Prostate gland (tissue), 2 donors: ENCODE measurements at regions not wholly inside any gene's neighbourhood (a gene's known extent, or its start where the extent isn't known, plus 50 kb on each side); places are given as distances from the start of the nearest gene placed in this dataset.
"Not testable (repeated sequence)": the region's sequence is repeated elsewhere in the genome, so short reads cannot be mapped to it uniquely, and the experiment has no call there.

ENCODE experiments used
- DNase-seq: peaks from one replicate; pipeline ENCODE4 v3.0.0-alpha.2; 2019; ENCODE audit warnings: low spot score
- H3K27ac ChIP-seq, 2 donors: fragments of 200-600 bp; sonication (generic); 2 replicates each; pipeline ENCODE4 v1.5.1; 2017 to 2019
- H3K27me3 ChIP-seq: fragments of 200-600 bp; sonication (generic); replicated peaks from 2 replicates; pipeline ENCODE4 v1.5.1; 2019; ENCODE audit not compliant: insufficient read depth
- H3K36me3 ChIP-seq, 2 donors: fragments of 200-600 bp; sonication (generic); 1 replicate in 1 of 2; 2 replicates in 1 of 2; pipeline versions ENCODE4 v1.5.1 to v1.8.1; 2017 to 2019
- H3K4me1 ChIP-seq: fragments of 200-600 bp; sonication (generic); replicated peaks from 2 replicates; pipeline ENCODE4 v1.5.1; 2019
- H3K4me3 ChIP-seq, 2 donors: fragments of 200-600 bp; sonication (generic); 2 replicates each; pipeline ENCODE4 v1.5.1; 2017 to 2019
- H3K9me3 ChIP-seq: fragments of 200-600 bp; sonication (generic); 2 replicates; pipeline ENCODE4 v1.5.1; 2017
- CTCF ChIP-seq, 4 experiments: fragments of 200-600 bp in 2 of 4; fragments of 450-650 bp in 2 of 4; sonication (generic) in 2 of 4; IDR thresholded peaks; 1 replicate in 3 of 4; 2 replicates in 1 of 4; pipeline ENCODE4 v1.5.1; 2016 to 2019; ENCODE audit warnings: antibody characterized with exemption in 4 of 4, mild to moderate bottlenecking in 2 of 4, moderate library complexity in 2 of 4
- POLR2A ChIP-seq: fragments of 450-650 bp; IDR thresholded peaks from one replicate; pipeline ENCODE4 v1.6.1; 2016; ENCODE audit warnings: antibody characterized with exemption, mild to moderate bottlenecking
- POLR2AphosphoS5 ChIP-seq: sonication (generic); formaldehyde crosslinking; IDR thresholded peaks from one replicate; pipeline ENCODE4 v1.6.1; 2017; ENCODE audit warnings: antibody characterized with exemption
- WGBS: methylation state at CpG from one replicate; pipeline ENCODE4 v1.1.5; 2018; 5-methylcytosine and 5-hydroxymethylcytosine counted together
- intact Hi-C: fragments of 100-400 bp; cut with DNase I; formaldehyde crosslinking; loops from one replicate; pipeline ENCODE4 v1.14.2; 2022

GRCh38 chr1:187038784-187039183 is 210.0 kb downstream of the PLA2G4A start:
- no peaks in the 10 kb centered on the region for H3K9me3 ChIP-seq
- H3K27ac ChIP-seq = no peak overlapping the region
- no peaks in the 10 kb centered on the region for H3K4me1 ChIP-seq
- WGBS = 3% methylated on average over 1 of the region's 1 CpG
- H3K27me3 ChIP-seq = no peaks in the 10 kb centered on the region
- no peaks in the 10 kb centered on the region for H3K36me3 ChIP-seq
- TF ChIP-seq CTCF (IDR thresholded peaks at IDR 0.05) (no peak), POLR2A (no peak), POLR2AphosphoS5 (no peak)
- no peak for DNase-seq
- no peak overlapping the region for H3K4me3 ChIP-seq
- intact Hi-C loops = no loop called here

- intact Hi-C loops = no loop called here
- H3K27me3 ChIP-seq = no peaks in the 10 kb centered on the region
- H3K36me3 ChIP-seq = no peaks in the 10 kb centered on the region
- no peak for DNase-seq
- no peak overlapping the region for H3K27ac ChIP-seq
- no peaks in the 10 kb centered on the region for H3K9me3 ChIP-seq
- no peaks in the 10 kb centered on the region for H3K4me1 ChIP-seq
- WGBS = 87% methylated on average over 4 of the region's 4 CpGs
- TF ChIP-seq CTCF (IDR thresholded peaks at IDR 0.05) (no peak), POLR2A (no peak), POLR2AphosphoS5 (no peak)
- H3K4me3 ChIP-seq = no peak overlapping the region
These were observed 212.4 kb downstream of the PLA2G4A start for GRCh38 chr1:187041104-187041503.

- H3K4me3 ChIP-seq = no peak overlapping the region
- DNase-seq = no peak
- WGBS = 93% methylated on average over 1 of the region's 1 CpG
These were observed 213.8 kb downstream of the PLA2G4A start for GRCh38 chr1:187042538-187042937.

GRCh38 chr1:187043433-187043832 is 214.7 kb downstream of the PLA2G4A start:
- H3K27me3 ChIP-seq, intact Hi-C loops, H3K9me3 ChIP-seq, H3K36me3 ChIP-seq, H3K27ac ChIP-seq, DNase-seq, H3K4me3 ChIP-seq, H3K4me1 ChIP-seq: not testable (repeated sequence)

More at GRCh38 chr1:187042538-187042937, 213.8 kb downstream of the PLA2G4A start:
- H3K27me3 ChIP-seq = no peaks in the 10 kb centered on the region
- no peak overlapping the region for H3K27ac ChIP-seq
- no peaks in the 10 kb centered on the region for H3K9me3 ChIP-seq
- no peak for TF ChIP-seq CTCF (IDR thresholded peaks at IDR 0.05)
- TF ChIP-seq POLR2A = no peak
- TF ChIP-seq POLR2AphosphoS5 = no peak
- intact Hi-C loops = no loop called here
- no peaks in the 10 kb centered on the region for H3K4me1 ChIP-seq
- no peaks in the 10 kb centered on the region for H3K36me3 ChIP-seq

GRCh38 chr1:187044411-187044810 is 215.7 kb downstream of the PLA2G4A start:
- no peak for DNase-seq
- intact Hi-C loops = no loop called here
- Histone ChIP-seq H3K36me3 (no peaks in the 10 kb centered on the region), H3K4me1 (no peaks in the 10 kb centered on the region), H3K27ac (no peak overlapping the region), H3K4me3 (no peak overlapping the region), H3K27me3 (no peaks in the 10 kb centered on the region), H3K9me3 (no peaks in the 10 kb centered on the region)
- TF ChIP-seq POLR2A = no peak
- no peak for TF ChIP-seq POLR2AphosphoS5
- TF ChIP-seq CTCF (IDR thresholded peaks at IDR 0.05) = no peak
